ENCODE measurements at regions not wholly inside any gene's neighbourhood (a gene's known extent, or its start where the extent isn't known, plus 50 kb on each side); places are given as distances from the start of the nearest gene placed in this dataset.

DNA sequence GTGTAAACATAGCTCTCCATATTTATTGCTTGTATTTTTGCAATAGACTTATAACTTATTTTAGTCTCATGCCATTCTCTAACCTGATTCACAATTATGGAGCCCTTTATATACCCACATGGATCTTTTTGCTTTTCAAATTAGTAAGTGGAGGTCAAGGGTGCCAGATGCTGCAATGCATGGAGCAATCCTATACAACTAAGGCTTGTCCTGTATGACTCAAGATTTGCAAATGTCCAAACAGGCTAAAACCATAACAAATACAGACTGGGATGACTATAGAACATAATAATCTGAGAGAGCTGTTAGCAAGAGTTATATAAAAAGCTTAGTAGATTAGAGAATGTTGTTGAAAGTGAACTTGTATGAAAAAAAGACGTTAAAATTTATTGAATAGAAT, 690.4 kb upstream of the NRXN1 start:
- Histone ChIP-seq H3K9me2 (replicated peaks; ENCODE audit: control insufficient read depth, low read length) (no peaks in the 10 kb centered on the region), H3K79me2 (ENCODE audit: control insufficient read depth, low read length) (no peaks in the 10 kb centered on the region), H3K36me3 (ENCODE audit: control insufficient read depth, low read length) (no peaks in the 10 kb centered on the region), H3K4me1 (ENCODE audit: control insufficient read depth, low read length) (no peaks in the 10 kb centered on the region), H3K27ac (ENCODE audit: low read depth, low read length) (no peak overlapping the region), H3K4me3 (ENCODE audit: low read length) (no peak overlapping the region), H3K9me3 (ENCODE audit: control insufficient read depth, insufficient read depth, low read length) (no peaks in the 10 kb centered on the region), H3K4me2 (ENCODE audit: low read length) (no peak overlapping the region), H3F3A (ENCODE audit: control insufficient read depth, insufficient read depth) (no peaks in the 10 kb centered on the region), H4K20me1 (ENCODE audit: control insufficient read depth, insufficient read depth, low read depth, low read length) (no peaks in the 10 kb centered on the region), H3K27me3 (ENCODE audit: control insufficient read depth, low read length) (no peaks in the 10 kb centered on the region)
- TF ChIP-seq, protein P1, sequence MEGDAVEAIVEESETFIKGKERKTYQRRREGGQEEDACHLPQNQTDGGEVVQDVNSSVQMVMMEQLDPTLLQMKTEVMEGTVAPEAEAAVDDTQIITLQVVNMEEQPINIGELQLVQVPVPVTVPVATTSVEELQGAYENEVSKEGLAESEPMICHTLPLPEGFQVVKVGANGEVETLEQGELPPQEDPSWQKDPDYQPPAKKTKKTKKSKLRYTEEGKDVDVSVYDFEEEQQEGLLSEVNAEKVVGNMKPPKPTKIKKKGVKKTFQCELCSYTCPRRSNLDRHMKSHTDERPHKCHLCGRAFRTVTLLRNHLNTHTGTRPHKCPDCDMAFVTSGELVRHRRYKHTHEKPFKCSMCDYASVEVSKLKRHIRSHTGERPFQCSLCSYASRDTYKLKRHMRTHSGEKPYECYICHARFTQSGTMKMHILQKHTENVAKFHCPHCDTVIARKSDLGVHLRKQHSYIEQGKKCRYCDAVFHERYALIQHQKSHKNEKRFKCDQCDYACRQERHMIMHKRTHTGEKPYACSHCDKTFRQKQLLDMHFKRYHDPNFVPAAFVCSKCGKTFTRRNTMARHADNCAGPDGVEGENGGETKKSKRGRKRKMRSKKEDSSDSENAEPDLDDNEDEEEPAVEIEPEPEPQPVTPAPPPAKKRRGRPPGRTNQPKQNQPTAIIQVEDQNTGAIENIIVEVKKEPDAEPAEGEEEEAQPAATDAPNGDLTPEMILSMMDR (IDR thresholded peaks at IDR 0.05; ENCODE audit: low read depth, low read length, poor library complexity, severe bottlenecking), result no peak
- TF ChIP-seq EZH2phosphoT487 (IDR thresholded peaks at IDR 0.05; ENCODE audit: borderline replicate concordance, low read length), result no peak

DNA sequence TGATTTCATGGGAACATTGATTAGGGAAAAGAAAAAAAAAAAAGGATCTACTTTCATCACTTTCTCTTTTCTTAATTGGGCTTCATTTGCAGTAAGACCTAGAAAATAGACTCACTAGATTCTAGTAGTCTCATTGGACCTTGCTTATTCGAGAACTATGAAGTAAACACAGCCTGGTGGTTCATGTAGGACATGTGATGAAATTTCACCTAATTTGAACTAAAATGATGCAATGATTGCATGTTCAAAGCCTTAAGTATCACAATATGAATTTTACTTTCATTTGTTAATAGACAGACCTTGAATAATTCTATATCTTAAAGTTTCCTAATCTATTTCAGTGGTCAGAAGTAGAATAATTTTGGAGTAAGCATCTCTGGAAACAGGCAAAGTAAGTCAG, 688.9 kb upstream of the NRXN1 start:
- H3K27ac ChIP-seq (ENCODE audit: low read depth, low read length), result no peak overlapping the region
- no peaks in the 10 kb centered on the region for H3K9me2 ChIP-seq (replicated peaks; ENCODE audit: control insufficient read depth, low read length)
- H3K27me3 ChIP-seq (ENCODE audit: control insufficient read depth, low read length), result no peaks in the 10 kb centered on the region
- H4K20me1 ChIP-seq (ENCODE audit: control insufficient read depth, insufficient read depth, low read depth, low read length), result no peaks in the 10 kb centered on the region
- no peaks in the 10 kb centered on the region for H3K36me3 ChIP-seq (ENCODE audit: control insufficient read depth, low read length)
- no peaks in the 10 kb centered on the region for H3F3A ChIP-seq (ENCODE audit: control insufficient read depth, insufficient read depth)
- no peaks in the 10 kb centered on the region for H3K79me2 ChIP-seq (ENCODE audit: control insufficient read depth, low read length)
- no peak overlapping the region for H3K4me2 ChIP-seq (ENCODE audit: low read length)
- H3K4me3 ChIP-seq (ENCODE audit: low read length), result no peak overlapping the region
- H3K4me1 ChIP-seq (ENCODE audit: control insufficient read depth, low read length), result no peaks in the 10 kb centered on the region
- TF ChIP-seq, protein P1 (IDR thresholded peaks at IDR 0.05; ENCODE audit: low read depth, low read length, poor library complexity, severe bottlenecking), result no peak
- no peak for TF ChIP-seq EZH2phosphoT487 (IDR thresholded peaks at IDR 0.05; ENCODE audit: borderline replicate concordance, low read length)
- no peaks in the 10 kb centered on the region for H3K9me3 ChIP-seq (ENCODE audit: control insufficient read depth, insufficient read depth, low read length)

DNA sequence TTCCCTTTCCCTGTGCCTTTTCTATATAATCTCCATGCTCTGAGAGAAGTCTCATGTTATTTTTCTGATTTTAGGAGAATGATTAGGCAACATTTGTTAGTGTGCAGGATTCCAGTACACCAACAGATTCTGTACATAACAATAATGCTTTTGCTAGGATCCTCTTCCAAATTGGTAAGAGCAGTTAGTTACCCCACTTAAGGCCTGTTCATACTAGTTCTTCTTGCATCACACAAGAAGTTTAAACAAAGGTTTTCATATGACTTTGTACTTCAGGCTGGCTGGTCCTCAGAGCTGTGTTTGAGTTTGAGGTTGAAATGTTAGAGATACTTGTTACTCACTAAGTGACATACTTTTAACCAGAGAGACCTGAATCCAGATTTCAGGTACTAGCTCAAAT, 686.9 kb upstream of the NRXN1 start:
- no peaks in the 10 kb centered on the region for H4K20me1 ChIP-seq (ENCODE audit: control insufficient read depth, insufficient read depth, low read depth, low read length)
- no peak overlapping the region for H3K4me3 ChIP-seq (ENCODE audit: low read length)
- H3F3A ChIP-seq (ENCODE audit: control insufficient read depth, insufficient read depth), result no peaks in the 10 kb centered on the region
- H3K36me3 ChIP-seq (ENCODE audit: control insufficient read depth, low read length), result no peaks in the 10 kb centered on the region
- no peaks in the 10 kb centered on the region for H3K4me1 ChIP-seq (ENCODE audit: control insufficient read depth, low read length)
- H3K27me3 ChIP-seq (ENCODE audit: control insufficient read depth, low read length), result no peaks in the 10 kb centered on the region
- H3K9me2 ChIP-seq (replicated peaks; ENCODE audit: control insufficient read depth, low read length), result no peaks in the 10 kb centered on the region
- no peaks in the 10 kb centered on the region for H3K79me2 ChIP-seq (ENCODE audit: control insufficient read depth, low read length)
- no peak for TF ChIP-seq EZH2phosphoT487 (IDR thresholded peaks at IDR 0.05; ENCODE audit: borderline replicate concordance, low read length)
- TF ChIP-seq, protein P1 (IDR thresholded peaks at IDR 0.05; ENCODE audit: low read depth, low read length, poor library complexity, severe bottlenecking), result no peak
- no peak overlapping the region for H3K4me2 ChIP-seq (ENCODE audit: low read length)
- no peaks in the 10 kb centered on the region for H3K9me3 ChIP-seq (ENCODE audit: control insufficient read depth, insufficient read depth, low read length)
- no peak overlapping the region for H3K27ac ChIP-seq (ENCODE audit: low read depth, low read length)

DNA sequence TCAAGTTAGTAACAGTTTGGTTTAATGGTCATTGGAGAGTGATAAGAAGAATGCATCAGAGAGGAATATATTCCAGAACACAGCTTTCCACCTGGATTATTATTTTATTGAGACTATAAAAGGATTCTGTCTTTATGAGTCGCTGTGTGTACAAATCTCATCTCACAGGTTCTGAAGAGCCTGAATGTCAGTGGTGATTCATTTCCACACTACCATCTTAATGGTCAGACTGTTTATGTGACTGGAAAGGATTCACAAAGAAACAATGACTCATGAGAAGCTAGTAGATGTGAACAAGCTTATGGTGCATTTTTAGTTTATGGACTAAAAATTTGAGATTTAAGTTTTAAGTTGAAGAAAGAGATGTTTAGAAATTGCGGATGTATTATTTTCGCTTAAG, 685.4 kb upstream of the NRXN1 start:
- Histone ChIP-seq H3K4me2 (ENCODE audit: low read length) (no peak overlapping the region), H3K4me1 (ENCODE audit: control insufficient read depth, low read length) (no peaks in the 10 kb centered on the region)

More for the DNA sequence above, 685.4 kb upstream of the NRXN1 start:
- Histone ChIP-seq H3K4me3 (ENCODE audit: low read length) (no peak overlapping the region), H3K79me2 (ENCODE audit: control insufficient read depth, low read length) (no peaks in the 10 kb centered on the region), H4K20me1 (ENCODE audit: control insufficient read depth, insufficient read depth, low read depth, low read length) (no peaks in the 10 kb centered on the region), H3K36me3 (ENCODE audit: control insufficient read depth, low read length) (no peaks in the 10 kb centered on the region), H3K27me3 (ENCODE audit: control insufficient read depth, low read length) (no peaks in the 10 kb centered on the region), H3K9me3 (ENCODE audit: control insufficient read depth, insufficient read depth, low read length) (no peaks in the 10 kb centered on the region), H3F3A (ENCODE audit: control insufficient read depth, insufficient read depth) (no peaks in the 10 kb centered on the region), H3K27ac (ENCODE audit: low read depth, low read length) (no peak overlapping the region), H3K9me2 (replicated peaks; ENCODE audit: control insufficient read depth, low read length) (no peaks in the 10 kb centered on the region)
- TF ChIP-seq, protein P1 (IDR thresholded peaks at IDR 0.05; ENCODE audit: low read depth, low read length, poor library complexity, severe bottlenecking), result no peak
- no peak for TF ChIP-seq EZH2phosphoT487 (IDR thresholded peaks at IDR 0.05; ENCODE audit: borderline replicate concordance, low read length)

All from DOHH2 (cell line).